ENCODE measurements at regions not wholly inside any gene's neighbourhood (a gene's known extent, or its start where the extent isn't known, plus 50 kb on each side); places are given as distances from the start of the nearest gene placed in this dataset.

GRCh38 chr12:105724641-105725040, 394.1 kb downstream of the C12orf75 start:
- H3K27me3 ChIP-seq, result no peaks in the 10 kb centered on the region
- no peak for TF ChIP-seq EP300 (IDR thresholded peaks at IDR 0.05)
- DNase-seq, result no peak
- no peaks in the 10 kb centered on the region for H3K9me3 ChIP-seq
- no peaks in the 10 kb centered on the region for H3K4me1 ChIP-seq (ENCODE audit: insufficient read depth)
- H3K36me3 ChIP-seq, result no peaks in the 10 kb centered on the region
- 37 to 52% (median 52%) methylated on average over 4 of the region's 4 CpGs for WGBS, 3 donors
- no peak overlapping the region for H3K4me3 ChIP-seq
- intact Hi-C loops (cut with DNase I), result no loop called here
- no peak overlapping the region for H3K27ac ChIP-seq

GRCh38 chr12:105725054-105725453, 394.6 kb downstream of the C12orf75 start:
- H3K27me3 ChIP-seq, result no peaks in the 10 kb centered on the region
- no peaks in the 10 kb centered on the region for H3K36me3 ChIP-seq
- no peak overlapping the region for H3K27ac ChIP-seq
- TF ChIP-seq POLR2A (IDR thresholded peaks at IDR 0.05), result no peak
- TF ChIP-seq CTCF (IDR thresholded peaks at IDR 0.05), result no peak
- TF ChIP-seq EP300 (IDR thresholded peaks at IDR 0.05), result no peak
- no peaks in the 10 kb centered on the region for H3K4me1 ChIP-seq (ENCODE audit: insufficient read depth)
- DNase-seq, result no peak
- no peak overlapping the region for H3K4me3 ChIP-seq
- intact Hi-C loops (cut with DNase I), result no loop called here
- H3K9me3 ChIP-seq, result no peaks in the 10 kb centered on the region

- intact Hi-C loops (cut with DNase I), result no loop called here
- Histone ChIP-seq H3K36me3 (no peaks in the 10 kb centered on the region), H3K9me3 (no peaks in the 10 kb centered on the region), H3K4me3 (no peak overlapping the region), H3K27me3 (no peaks in the 10 kb centered on the region), H3K27ac (no peak overlapping the region), H3K4me1 (ENCODE audit: insufficient read depth) (no peaks in the 10 kb centered on the region)
- DNase-seq, result no peak
- WGBS, 3 donors, result 33 to 60% (median 33%) methylated on average over 2 of the region's 2 CpGs
- TF ChIP-seq EP300 (IDR thresholded peaks at IDR 0.05) (no peak), POLR2A (IDR thresholded peaks at IDR 0.05) (no peak), CTCF (IDR thresholded peaks at IDR 0.05) (no peak)
Observed at GRCh38 chr12:105729181-105729771, 398.8 kb downstream of the C12orf75 start.

GRCh38 chr12:105729926-105730325, 399.4 kb downstream of the C12orf75 start:
- no peaks in the 10 kb centered on the region for H3K27me3 ChIP-seq
- no peaks in the 10 kb centered on the region for H3K9me3 ChIP-seq
- DNase-seq, result no peak
- H3K4me1 ChIP-seq (ENCODE audit: insufficient read depth), result no peaks in the 10 kb centered on the region
- no peak overlapping the region for H3K27ac ChIP-seq
- H3K4me3 ChIP-seq, result no peak overlapping the region
- intact Hi-C loops (cut with DNase I), result no loop called here
- TF ChIP-seq CTCF (IDR thresholded peaks at IDR 0.05) (no peak), POLR2A (IDR thresholded peaks at IDR 0.05) (no peak), EP300 (IDR thresholded peaks at IDR 0.05) (no peak)
- no peaks in the 10 kb centered on the region for H3K36me3 ChIP-seq

- no peak for TF ChIP-seq EP300 (IDR thresholded peaks at IDR 0.05)
- TF ChIP-seq CTCF (IDR thresholded peaks at IDR 0.05), result no peak
- no peak for TF ChIP-seq POLR2A (IDR thresholded peaks at IDR 0.05)
Observed at GRCh38 chr12:105733579-105733978, 403.1 kb downstream of the C12orf75 start.

More at GRCh38 chr12:105733579-105733978, 403.1 kb downstream of the C12orf75 start:
- no peaks in the 10 kb centered on the region for H3K36me3 ChIP-seq
- 28 to 50% (median 30%) methylated on average over 1 of the region's 1 CpG for WGBS, 3 donors
- H3K4me3 ChIP-seq, result no peak overlapping the region
- DNase-seq, result no peak
- intact Hi-C loops (cut with DNase I), result no loop called here
- H3K27ac ChIP-seq, result no peak overlapping the region
- H3K9me3 ChIP-seq, result no peaks in the 10 kb centered on the region
- peaks cover 2% of the 10 kb centered on the region for H3K4me1 ChIP-seq (ENCODE audit: insufficient read depth)
- no peaks in the 10 kb centered on the region for H3K27me3 ChIP-seq

Measured in ovary (tissue), 7 donors.